Epithelial cell of proximal tubule (primary cell): ENCODE measurements at regions not wholly inside any gene's neighbourhood (a gene's known extent, or its start where the extent isn't known, plus 50 kb on each side); places are given as distances from the start of the nearest gene placed in this dataset.

Source experiments
- DNase-seq: peaks from one replicate; pipeline ENCODE4 v3.0.0-alpha.2; 2011; ENCODE audit warnings: low read depth
- H3K4me3 ChIP-seq: 2 replicates; pipeline ENCODE4 v1.5.1; 2011; ENCODE audit warnings: low read depth, mild to moderate bottlenecking, low read length
- CTCF ChIP-seq: conservative IDR thresholded peaks from 2 replicates; pipeline ENCODE4 v1.5.1; 2012; ENCODE audit warnings: low read depth, mild to moderate bottlenecking, low read length

GRCh38 chr16:17723531-17724134, 252.9 kb upstream of the XYLT1 start:
- no peak overlapping the region for H3K4me3 ChIP-seq
- TF ChIP-seq CTCF, result no peak
- no peak for DNase-seq

GRCh38 chr16:17718495-17718894, 247.7 kb upstream of the XYLT1 start:
- no peak for DNase-seq
- H3K4me3 ChIP-seq, result no peak overlapping the region
- TF ChIP-seq CTCF, result no peak

GRCh38 chr16:17705847-17706246, 235.1 kb upstream of the XYLT1 start:
- no peak for DNase-seq
- TF ChIP-seq CTCF, result no peak
- no peak overlapping the region for H3K4me3 ChIP-seq

- no peak overlapping the region for H3K4me3 ChIP-seq
- no peak for DNase-seq
- TF ChIP-seq CTCF, result no peak
Observed at GRCh38 chr16:17696616-17697015, 225.9 kb upstream of the XYLT1 start.

- TF ChIP-seq CTCF, result no peak
- DNase-seq, result no peak
- H3K4me3 ChIP-seq, result no peak overlapping the region
Observed at GRCh38 chr16:17692484-17692883, 221.7 kb upstream of the XYLT1 start.

GRCh38 chr16:17691899-17692176, 221.1 kb upstream of the XYLT1 start:
- no peak for DNase-seq
- no peak for TF ChIP-seq CTCF
- H3K4me3 ChIP-seq, result no peak overlapping the region

GRCh38 chr16:17691106-17691898, 220.5 kb upstream of the XYLT1 start:
- no peak for DNase-seq
- TF ChIP-seq CTCF, result no peak
- no peak overlapping the region for H3K4me3 ChIP-seq
